GM06990 (cell line): ENCODE measurements at regions not wholly inside any gene's neighbourhood (a gene's known extent, or its start where the extent isn't known, plus 50 kb on each side); places are given as distances from the start of the nearest gene placed in this dataset.
"Not testable (repeated sequence)": the region's sequence is repeated elsewhere in the genome, so short reads cannot be mapped to it uniquely, and the experiment has no call there.

ENCODE experiments used
- DNase-seq: peaks from one replicate; pipeline ENCODE4 v3.0.0-alpha.2; 2011; ENCODE audit not compliant: insufficient read length; ENCODE audit errors: extremely low read depth
- H3K27me3 ChIP-seq: replicated peaks from 2 replicates; pipeline ENCODE4 v1.6.0; 2011; ENCODE audit warnings: low read length; ENCODE audit not compliant: control insufficient read depth, insufficient read depth
- H3K36me3 ChIP-seq: 2 replicates; pipeline ENCODE4 v1.5.1; 2011; ENCODE audit warnings: low read length; ENCODE audit not compliant: control insufficient read depth, insufficient read depth
- H3K4me3 ChIP-seq: replicated peaks from 2 replicates; pipeline ENCODE4 v1.5.1; 2011; ENCODE audit warnings: low read depth, mild to moderate bottlenecking, control low read depth, low read length
- CTCF ChIP-seq: IDR thresholded peaks from 2 replicates; pipeline ENCODE4 v1.5.1; 2011; ENCODE audit warnings: low read length, control low read depth, mild to moderate bottlenecking, inconsistent platforms; ENCODE audit not compliant: insufficient read depth, poor library complexity, severe bottlenecking

DNA sequence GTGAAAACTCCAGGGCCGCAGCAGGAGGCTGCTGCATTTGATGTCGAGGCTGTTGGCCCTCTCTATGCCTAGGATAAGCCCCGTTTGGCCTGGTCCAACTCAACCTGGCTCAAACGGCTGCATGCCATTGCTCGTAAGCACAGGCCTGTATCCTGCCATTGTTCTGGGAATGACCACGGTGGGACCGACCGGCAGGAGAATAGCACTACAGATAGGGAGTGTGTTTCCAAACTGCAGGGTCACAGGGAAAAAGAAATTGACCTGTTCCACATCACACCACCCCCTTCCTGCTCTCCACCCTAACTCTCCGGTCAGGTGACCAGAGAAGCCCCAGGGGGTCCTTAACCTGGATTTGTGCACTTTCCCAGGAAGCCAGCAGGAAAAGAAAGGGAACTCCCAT, 278.7 kb upstream of the KLF4 start:
- H3K36me3 ChIP-seq, result no peaks in the 10 kb centered on the region
- TF ChIP-seq CTCF, result no peak
- no peak for DNase-seq
- H3K27me3 ChIP-seq, result no peaks in the 10 kb centered on the region
- no peak overlapping the region for H3K4me3 ChIP-seq

DNA sequence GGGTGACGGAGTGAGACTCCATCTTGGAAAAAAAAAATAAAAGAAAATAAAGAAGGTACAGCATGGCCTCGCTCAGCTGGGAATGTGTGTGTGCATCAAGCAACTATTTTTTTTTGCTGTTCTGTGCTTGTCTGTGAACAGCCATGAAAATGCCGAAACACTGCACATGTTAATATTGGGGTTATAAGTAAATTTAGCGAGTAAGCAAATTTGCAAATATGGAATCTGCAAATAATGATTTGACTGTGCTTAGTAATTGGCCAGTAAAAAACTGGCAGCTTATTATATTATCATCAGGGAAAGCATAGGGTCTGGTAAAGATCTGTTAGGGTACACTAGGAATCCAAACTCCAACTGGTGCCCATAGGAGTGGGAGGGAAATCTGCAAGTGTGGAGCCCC, 278.1 kb upstream of the KLF4 start:
- no peak for TF ChIP-seq CTCF
- no peak for DNase-seq
- no peaks in the 10 kb centered on the region for H3K36me3 ChIP-seq
- no peak overlapping the region for H3K4me3 ChIP-seq
- no peaks in the 10 kb centered on the region for H3K27me3 ChIP-seq

DNA sequence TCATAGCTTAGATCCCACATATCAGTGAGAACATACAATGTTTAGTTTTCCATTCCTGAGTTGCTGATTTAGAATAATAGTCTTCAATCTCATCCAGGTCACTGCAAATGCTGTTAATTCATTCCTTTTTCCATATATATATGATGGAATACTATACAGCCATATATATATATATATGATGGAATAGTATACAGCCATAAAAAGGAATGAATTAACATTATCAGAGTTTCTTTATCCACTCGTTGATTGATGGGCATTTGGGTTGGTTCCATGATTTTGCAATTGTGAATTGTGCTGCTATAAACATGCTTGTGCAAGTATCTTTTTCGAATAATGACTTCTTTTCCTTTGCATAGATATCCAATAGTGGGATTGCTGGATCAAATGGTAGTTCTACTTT, 273.9 kb upstream of the KLF4 start:
- not testable (repeated sequence) for DNase-seq, H3K36me3 ChIP-seq, H3K4me3 ChIP-seq, H3K27me3 ChIP-seq

DNA sequence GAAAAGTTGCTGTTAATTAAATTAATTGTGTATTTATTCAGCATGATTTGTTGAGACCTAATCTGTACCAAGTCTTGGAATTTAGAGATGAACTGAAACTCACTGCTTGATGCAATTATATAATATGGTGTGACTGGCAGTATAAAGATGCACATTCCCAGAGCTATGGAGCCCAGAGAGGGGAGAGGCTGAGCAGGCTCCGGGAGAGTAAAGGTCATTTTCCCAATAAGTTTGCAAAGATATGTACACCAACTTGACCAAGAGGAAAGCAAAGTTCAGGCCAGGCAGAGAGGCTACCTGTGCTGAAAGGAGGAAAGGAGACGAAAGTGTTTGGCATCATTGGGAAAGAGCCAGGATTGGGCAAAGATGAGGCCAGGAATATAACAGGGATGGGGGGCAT, 271.7 kb upstream of the KLF4 start:
- DNase-seq, result no peak
- Histone ChIP-seq H3K27me3 (no peaks in the 10 kb centered on the region), H3K36me3 (no peaks in the 10 kb centered on the region), H3K4me3 (no peak overlapping the region)
- no peak for TF ChIP-seq CTCF

- no peak overlapping the region for H3K4me3 ChIP-seq
- no peak for TF ChIP-seq CTCF
- H3K27me3 ChIP-seq, result no peaks in the 10 kb centered on the region
- H3K36me3 ChIP-seq, result no peaks in the 10 kb centered on the region
- no peak for DNase-seq
These were observed 271.1 kb upstream of the KLF4 start for GRCh38 chr9:107760469-107761242.

GRCh38 chr9:107759823-107760166, 270.2 kb upstream of the KLF4 start:
- Histone ChIP-seq H3K4me3 (no peak overlapping the region), H3K27me3 (no peaks in the 10 kb centered on the region), H3K36me3 (no peaks in the 10 kb centered on the region)
- no peak for TF ChIP-seq CTCF
- no peak for DNase-seq
